ENCODE measurements at regions not wholly inside any gene's neighbourhood (a gene's known extent, or its start where the extent isn't known, plus 50 kb on each side); places are given as distances from the start of the nearest gene placed in this dataset.
"Not testable (repeated sequence)": the region's sequence is repeated elsewhere in the genome, so short reads cannot be mapped to it uniquely, and the experiment has no call there.

GRCh38 chr6:132115714-132116366 lies 164.7 kb upstream of the CCN2 start:
- DNase-seq (no peak), ATAC-seq (no peak)
- Mint-ChIP-seq H3K9me3 (peaks cover 13% of the 10 kb centered on the region), H3K4me1 (no peaks in the 10 kb centered on the region), H3K4me3 (no peak overlapping the region), H3K27me3 (no peaks in the 10 kb centered on the region), H3K36me3 (ENCODE audit: low read depth) (no peaks in the 10 kb centered on the region), H3K27ac (no peak overlapping the region)

- ATAC-seq: no peak
- Mint-ChIP-seq H3K36me3 (ENCODE audit: low read depth) (no peaks in the 10 kb centered on the region), H3K4me3 (no peak overlapping the region), H3K27me3 (no peaks in the 10 kb centered on the region), H3K27ac (no peak overlapping the region), H3K9me3 (peaks cover 23% of the 10 kb centered on the region), H3K4me1 (no peaks in the 10 kb centered on the region)
- DNase-seq: no peak
Observed at GRCh38 chr6:132114201-132114825, 163.1 kb upstream of the CCN2 start.

- not testable (repeated sequence) for ATAC-seq; H3K4me1 Mint-ChIP-seq; H3K4me3 Mint-ChIP-seq; H3K27me3 Mint-ChIP-seq; H3K36me3 Mint-ChIP-seq (ENCODE audit: low read depth); H3K27ac Mint-ChIP-seq; DNase-seq
- peaks cover 35% of the 10 kb centered on the region for H3K9me3 Mint-ChIP-seq
Observed at GRCh38 chr6:132109752-132110151, 158.6 kb upstream of the CCN2 start.

GRCh38 chr6:132107896-132108295 lies 156.7 kb upstream of the CCN2 start:
- DNase-seq (no peak), ATAC-seq (no peak)
- Mint-ChIP-seq H3K4me3 (no peak overlapping the region), H3K36me3 (ENCODE audit: low read depth) (no peaks in the 10 kb centered on the region), H3K27me3 (no peaks in the 10 kb centered on the region), H3K4me1 (no peaks in the 10 kb centered on the region), H3K9me3 (peaks cover 39% of the 10 kb centered on the region), H3K27ac (no peak overlapping the region)

GRCh38 chr6:132101535-132101934 lies 150.4 kb upstream of the CCN2 start:
- Mint-ChIP-seq H3K4me1 (no peaks in the 10 kb centered on the region), H3K4me3 (no peak overlapping the region), H3K9me3 (peaks cover 4% of the 10 kb centered on the region), H3K27ac (no peak overlapping the region), H3K36me3 (ENCODE audit: low read depth) (no peaks in the 10 kb centered on the region), H3K27me3 (no peaks in the 10 kb centered on the region)
- DNase-seq: no peak
- no peak for ATAC-seq

- no peak overlapping the region for H3K27ac Mint-ChIP-seq
- DNase-seq: no peak
- H3K36me3 Mint-ChIP-seq (ENCODE audit: low read depth): no peaks in the 10 kb centered on the region
- peaks cover 4% of the 10 kb centered on the region for H3K9me3 Mint-ChIP-seq
- no peak for ATAC-seq
- no peaks in the 10 kb centered on the region for H3K27me3 Mint-ChIP-seq
- H3K4me1 Mint-ChIP-seq: no peaks in the 10 kb centered on the region
- H3K4me3 Mint-ChIP-seq: no peak overlapping the region
Observed at GRCh38 chr6:132100388-132100990, 149.3 kb upstream of the CCN2 start.

GRCh38 chr6:132096996-132097395 lies 145.8 kb upstream of the CCN2 start:
- DNase-seq: no peak
- no peak for ATAC-seq
- Mint-ChIP-seq H3K9me3 (no peaks in the 10 kb centered on the region), H3K27me3 (no peaks in the 10 kb centered on the region), H3K27ac (no peak overlapping the region), H3K36me3 (ENCODE audit: low read depth) (no peaks in the 10 kb centered on the region), H3K4me1 (no peaks in the 10 kb centered on the region), H3K4me3 (no peak overlapping the region)

- DNase-seq (no peak), ATAC-seq (no peak)
- H3K36me3 Mint-ChIP-seq (ENCODE audit: low read depth): no peaks in the 10 kb centered on the region
- no peaks in the 10 kb centered on the region for H3K4me1 Mint-ChIP-seq
- no peaks in the 10 kb centered on the region for H3K27me3 Mint-ChIP-seq
- no peak overlapping the region for H3K4me3 Mint-ChIP-seq
- no peak overlapping the region for H3K27ac Mint-ChIP-seq
- no peaks in the 10 kb centered on the region for H3K9me3 Mint-ChIP-seq
Observed at GRCh38 chr6:132096245-132096644, 145.1 kb upstream of the CCN2 start.

- H3K9me3 Mint-ChIP-seq: peaks cover 8% of the 10 kb centered on the region
- H3K27me3 Mint-ChIP-seq: no peaks in the 10 kb centered on the region
- H3K36me3 Mint-ChIP-seq (ENCODE audit: low read depth): no peaks in the 10 kb centered on the region
- no peak overlapping the region for H3K27ac Mint-ChIP-seq
- no peaks in the 10 kb centered on the region for H3K4me1 Mint-ChIP-seq
- no peak for DNase-seq
- no peak for ATAC-seq
- no peak overlapping the region for H3K4me3 Mint-ChIP-seq
Observed at GRCh38 chr6:132089173-132089572, 138.0 kb upstream of the CCN2 start.

- Mint-ChIP-seq H3K9me3 (peaks cover 8% of the 10 kb centered on the region), H3K36me3 (ENCODE audit: low read depth) (no peaks in the 10 kb centered on the region), H3K27me3 (no peaks in the 10 kb centered on the region), H3K4me1 (no peaks in the 10 kb centered on the region), H3K4me3 (no peak overlapping the region), H3K27ac (no peak overlapping the region)
- no peak for DNase-seq
- ATAC-seq: no peak
Observed at GRCh38 chr6:132088150-132088549, 137.0 kb upstream of the CCN2 start.

- Mint-ChIP-seq H3K4me1 (no peaks in the 10 kb centered on the region), H3K4me3 (no peak overlapping the region), H3K36me3 (ENCODE audit: low read depth) (no peaks in the 10 kb centered on the region), H3K27ac (no peak overlapping the region), H3K27me3 (no peaks in the 10 kb centered on the region), H3K9me3 (peaks cover 8% of the 10 kb centered on the region)
- ATAC-seq (no peak), DNase-seq (no peak)
Observed at GRCh38 chr6:132087391-132087790, 136.2 kb upstream of the CCN2 start.

- no peak for ATAC-seq
- no peaks in the 10 kb centered on the region for H3K36me3 Mint-ChIP-seq (ENCODE audit: low read depth)
- no peaks in the 10 kb centered on the region for H3K4me1 Mint-ChIP-seq
- no peak for DNase-seq
- H3K27ac Mint-ChIP-seq: no peak overlapping the region
- no peaks in the 10 kb centered on the region for H3K27me3 Mint-ChIP-seq
- no peak overlapping the region for H3K4me3 Mint-ChIP-seq
- H3K9me3 Mint-ChIP-seq: peaks cover 5% of the 10 kb centered on the region
Observed at GRCh38 chr6:132085731-132086130, 134.6 kb upstream of the CCN2 start.

GRCh38 chr6:132084811-132085509 lies 133.8 kb upstream of the CCN2 start:
- Mint-ChIP-seq H3K4me3 (no peak overlapping the region), H3K9me3 (peaks cover 2% of the 10 kb centered on the region), H3K36me3 (ENCODE audit: low read depth) (no peaks in the 10 kb centered on the region), H3K27ac (no peak overlapping the region), H3K4me1 (no peaks in the 10 kb centered on the region), H3K27me3 (no peaks in the 10 kb centered on the region)
- no peak for DNase-seq
- ATAC-seq: no peak

GRCh38 chr6:132082421-132082820 lies 131.2 kb upstream of the CCN2 start:
- Mint-ChIP-seq H3K4me1 (no peaks in the 10 kb centered on the region), H3K27ac (no peak overlapping the region), H3K9me3 (no peaks in the 10 kb centered on the region), H3K4me3 (no peak overlapping the region), H3K36me3 (ENCODE audit: low read depth) (no peaks in the 10 kb centered on the region), H3K27me3 (no peaks in the 10 kb centered on the region)
- ATAC-seq (no peak), DNase-seq (no peak)

GRCh38 chr6:132081338-132081737 lies 130.2 kb upstream of the CCN2 start:
- DNase-seq (no peak), ATAC-seq (no peak)
- Mint-ChIP-seq H3K4me1 (no peaks in the 10 kb centered on the region), H3K36me3 (ENCODE audit: low read depth) (no peaks in the 10 kb centered on the region), H3K27me3 (no peaks in the 10 kb centered on the region), H3K9me3 (no peaks in the 10 kb centered on the region), H3K27ac (no peak overlapping the region), H3K4me3 (no peak overlapping the region)

Measured in activated naive CD8-positive, alpha-beta T cell treated with anti-CD3 and anti-CD28 coated beads, Interleukin-2, amount 50 U/mL, for 24 hours (primary cell).